ENCODE measurements at regions not wholly inside any gene's neighbourhood (a gene's known extent, or its start where the extent isn't known, plus 50 kb on each side); places are given as distances from the start of the nearest gene placed in this dataset.

GRCh38 chr5:159496773-159497172 is 166.5 kb upstream of the IL12B start:
- TF ChIP-seq POLR2AphosphoS5 (IDR thresholded peaks at IDR 0.05; ENCODE audit: insufficient read depth, low read depth, low read length) = no peak
- no peak for TF ChIP-seq CTCF (IDR thresholded peaks at IDR 0.05; ENCODE audit: extremely low read depth in 1 of 2, insufficient read depth in 1 of 2, low read depth in 1 of 2, low read length in 2 of 2)
- TF ChIP-seq JUN (IDR thresholded peaks at IDR 0.05; ENCODE audit: borderline replicate concordance, insufficient read depth, insufficient read length, low read depth) = no peak
- no peak for TF ChIP-seq POLR2A (IDR thresholded peaks at IDR 0.05; ENCODE audit: low read depth, low read length)
- TF ChIP-seq MAX (IDR thresholded peaks at IDR 0.05; ENCODE audit: insufficient read depth, insufficient read length) = no peak
